ENCODE measurements at regions not wholly inside any gene's neighbourhood (a gene's known extent, or its start where the extent isn't known, plus 50 kb on each side); places are given as distances from the start of the nearest gene placed in this dataset.

GRCh38 chr20:48287021-48287494 is 501.8 kb upstream of the SULF2 start:
- TF ChIP-seq SUZ12 (IDR thresholded peaks at IDR 0.05) (no peak), FOXM1 (IDR thresholded peaks at IDR 0.05; ENCODE audit: borderline replicate concordance) (no peak)

All from HEK293T (cell line).